Neural progenitor cell (in vitro differentiated cells): ENCODE measurements at regions not wholly inside any gene's neighbourhood (a gene's known extent, or its start where the extent isn't known, plus 50 kb on each side); places are given as distances from the start of the nearest gene placed in this dataset.

Experiments
- CTCF ChIP-seq: fragments of 200-600 bp; sonication (generic); IDR thresholded peaks from 2 replicates; pipeline ENCODE4 v1.5.1; 2017; ENCODE audit warnings: antibody characterized with exemption, mild to moderate bottlenecking
- EZH2phosphoT487 ChIP-seq: fragments of 200-600 bp; sonication (generic); IDR thresholded peaks from 2 replicates; pipeline ENCODE4 v1.6.1; 2017; ENCODE audit warnings: antibody characterized with exemption

- no peak for TF ChIP-seq CTCF
- TF ChIP-seq EZH2phosphoT487, result no peak
Measured at GRCh38 chr12:105698075-105698474, 367.6 kb downstream of the C12orf75 start.
